WTC11 (cell line): ENCODE measurements at regions not wholly inside any gene's neighbourhood (a gene's known extent, or its start where the extent isn't known, plus 50 kb on each side); places are given as distances from the start of the nearest gene placed in this dataset.

ENCODE experiments used
- ATAC-seq: fragments of 200-7000 bp; cut with Tn5 transposase; 2 replicates; pipeline ENCODE4 v1.10.0; 2021; ENCODE audit warnings: mild to moderate bottlenecking, moderate library complexity
- CTCF ChIA-PET: fragments of 300-600 bp; sonication (Branson Sonifier 250); formaldehyde crosslinking; loops from one replicate; lab custom pipeline; 2021; ENCODE audit warnings: antibody characterized with exemption; lab: Charles Lee
- POLR2A ChIA-PET: fragments of 350-600 bp; sonication (Branson Sonifier 250); formaldehyde crosslinking; loops from one replicate; lab custom pipeline; 2021; ENCODE audit warnings: antibody characterized with exemption; lab: Charles Lee
- DNase-seq: peaks from one replicate; pipeline ENCODE4 v3.0.0; 2021; ENCODE audit warnings: low spot score
- H3K27ac Mint-ChIP-seq: 2 replicates; pipeline ENCODE4 v1.8.0; 2021; ENCODE audit warnings: mixed read lengths
- H3K27me3 Mint-ChIP-seq: 2 replicates; pipeline ENCODE4 v1.8.0; 2021; ENCODE audit warnings: low read depth, mild to moderate bottlenecking, moderate library complexity, mixed read lengths
- H3K36me3 Mint-ChIP-seq: 2 replicates; pipeline ENCODE4 v1.8.0; 2021; ENCODE audit warnings: mixed read lengths
- H3K4me1 Mint-ChIP-seq: 2 replicates; pipeline ENCODE4 v1.8.0; 2022; ENCODE audit warnings: mixed read lengths
- H3K4me3 Mint-ChIP-seq: 2 replicates; pipeline ENCODE4 v1.8.0; 2021; ENCODE audit warnings: mild to moderate bottlenecking, moderate library complexity, mixed read lengths
- H3K9me3 Mint-ChIP-seq: 2 replicates; pipeline ENCODE4 v1.8.0; 2021; ENCODE audit warnings: mixed read lengths
- AR ChIP-seq: fragments of 250-450 bp; sonication (Bioruptor Pico); IDR thresholded peaks from 2 replicates; pipeline ENCODE4 v1.9.0; 2021; ENCODE audit warnings: mild to moderate bottlenecking
- ARID4B ChIP-seq: sonication (generic); formaldehyde crosslinking; IDR thresholded peaks from 2 replicates; pipeline ENCODE4 v1.8.0; 2023; ENCODE audit warnings: missing genetic modification reagents, mild to moderate bottlenecking, borderline replicate concordance
- CBFB ChIP-seq: sonication (generic); formaldehyde crosslinking; IDR thresholded peaks from 2 replicates; pipeline ENCODE4 v1.8.1; 2022; ENCODE audit warnings: mild to moderate bottlenecking, low read depth, missing genetic modification reagents
- CREM ChIP-seq: sonication (generic); formaldehyde crosslinking; IDR thresholded peaks from 2 replicates; pipeline ENCODE4 v1.8.1; 2022; ENCODE audit warnings: mild to moderate bottlenecking, missing genetic modification reagents, moderate library complexity
- E2F5 ChIP-seq: sonication (generic); formaldehyde crosslinking; IDR thresholded peaks from 2 replicates; pipeline ENCODE4 v1.8.1; 2022; ENCODE audit warnings: mild to moderate bottlenecking, moderate library complexity, missing genetic modification reagents
- ELF4 ChIP-seq: sonication (generic); formaldehyde crosslinking; IDR thresholded peaks from 2 replicates; pipeline ENCODE4 v1.8.1; 2022; ENCODE audit warnings: low read depth, mild to moderate bottlenecking, moderate library complexity, missing genetic modification reagents
- FOXK1 ChIP-seq: sonication (generic); formaldehyde crosslinking; IDR thresholded peaks from 2 replicates; pipeline ENCODE4 v1.8.0; 2022; ENCODE audit warnings: mild to moderate bottlenecking, moderate library complexity, missing genetic modification reagents
- GTF2I ChIP-seq: fragments of 250-450 bp; sonication (Bioruptor Pico); conservative IDR thresholded peaks from 2 replicates; pipeline ENCODE4 v1.4.0; 2021; ENCODE audit warnings: mild to moderate bottlenecking
- HMGA2 ChIP-seq: fragments of 250-450 bp; sonication (Bioruptor Pico); IDR thresholded peaks from 2 replicates; pipeline ENCODE4 v1.4.0; 2021; ENCODE audit warnings: mild to moderate bottlenecking, moderate library complexity
- MYBL2 ChIP-seq: sonication (generic); formaldehyde crosslinking; IDR thresholded peaks from 2 replicates; pipeline ENCODE4 v1.8.1; 2023; ENCODE audit warnings: mild to moderate bottlenecking, moderate library complexity, missing genetic modification reagents
- NFATC4 ChIP-seq: fragments of 250-450 bp; sonication (Bioruptor Pico); IDR thresholded peaks from 2 replicates; pipeline ENCODE4 v1.9.0; 2021; ENCODE audit warnings: mild to moderate bottlenecking
- PRRX2 ChIP-seq: fragments of 250-450 bp; sonication (Bioruptor Pico); IDR thresholded peaks from 2 replicates; pipeline ENCODE4 v1.8.0; 2021; ENCODE audit warnings: mild to moderate bottlenecking
- RELA ChIP-seq: sonication (generic); formaldehyde crosslinking; IDR thresholded peaks from 2 replicates; pipeline ENCODE4 v1.8.1; 2022; ENCODE audit warnings: missing genetic modification reagents, mild to moderate bottlenecking, borderline replicate concordance
- RORB ChIP-seq: fragments of 250-450 bp; sonication (Bioruptor Pico); IDR thresholded peaks from 2 replicates; pipeline ENCODE4 v1.9.0; 2021; ENCODE audit warnings: mild to moderate bottlenecking
- SMAD4 ChIP-seq: sonication (generic); formaldehyde crosslinking; IDR thresholded peaks from 2 replicates; pipeline ENCODE4 v1.8.0; 2022; ENCODE audit warnings: mild to moderate bottlenecking, missing genetic modification reagents
- SP1 ChIP-seq: sonication (generic); formaldehyde crosslinking; conservative IDR thresholded peaks from 2 replicates; pipeline ENCODE4 v1.8.1; 2022; ENCODE audit warnings: missing genetic modification reagents
- TEAD1 ChIP-seq: sonication (generic); formaldehyde crosslinking; IDR thresholded peaks from 2 replicates; pipeline ENCODE4 v1.8.0; 2022; ENCODE audit warnings: mild to moderate bottlenecking, missing genetic modification reagents
- TP53 ChIP-seq: sonication (generic); formaldehyde crosslinking; IDR thresholded peaks from 2 replicates; pipeline ENCODE4 v1.8.1; 2023; ENCODE audit warnings: mild to moderate bottlenecking, missing genetic modification reagents
- ZMAT4 ChIP-seq: fragments of 250-450 bp; sonication (Bioruptor Pico); IDR thresholded peaks from 2 replicates; pipeline ENCODE4 v1.9.0; 2021; ENCODE audit warnings: mild to moderate bottlenecking
- ZNF219 ChIP-seq: sonication (generic); formaldehyde crosslinking; IDR thresholded peaks from 2 replicates; pipeline ENCODE4 v1.8.0; 2023; ENCODE audit warnings: missing genetic modification reagents, mild to moderate bottlenecking, borderline replicate concordance
- ZNF232 ChIP-seq: sonication (generic); formaldehyde crosslinking; IDR thresholded peaks from 2 replicates; pipeline ENCODE4 v1.8.0; 2022; ENCODE audit warnings: mild to moderate bottlenecking, missing genetic modification reagents
- ZNF512 ChIP-seq: sonication (generic); formaldehyde crosslinking; IDR thresholded peaks from 2 replicates; pipeline ENCODE4 v1.8.1; 2022; ENCODE audit warnings: missing genetic modification reagents, borderline replicate concordance
- ZNF671 ChIP-seq: fragments of 250-450 bp; sonication (Bioruptor Pico); IDR thresholded peaks from 2 replicates; pipeline ENCODE4 v1.8.0; 2021; ENCODE audit warnings: mild to moderate bottlenecking
- TF ChIP-seq, protein P1 (sequence below): sonication (generic); formaldehyde crosslinking; IDR thresholded peaks from 2 replicates; pipeline ENCODE4 v1.8.0; 2023; ENCODE audit warnings: missing genetic modification reagents
- TF ChIP-seq, protein P2 (sequence below): sonication (generic); formaldehyde crosslinking; IDR thresholded peaks from 2 replicates; pipeline ENCODE4 v1.8.1; 2022; ENCODE audit warnings: mild to moderate bottlenecking, missing genetic modification reagents, moderate library complexity, borderline replicate concordance

DNA sequence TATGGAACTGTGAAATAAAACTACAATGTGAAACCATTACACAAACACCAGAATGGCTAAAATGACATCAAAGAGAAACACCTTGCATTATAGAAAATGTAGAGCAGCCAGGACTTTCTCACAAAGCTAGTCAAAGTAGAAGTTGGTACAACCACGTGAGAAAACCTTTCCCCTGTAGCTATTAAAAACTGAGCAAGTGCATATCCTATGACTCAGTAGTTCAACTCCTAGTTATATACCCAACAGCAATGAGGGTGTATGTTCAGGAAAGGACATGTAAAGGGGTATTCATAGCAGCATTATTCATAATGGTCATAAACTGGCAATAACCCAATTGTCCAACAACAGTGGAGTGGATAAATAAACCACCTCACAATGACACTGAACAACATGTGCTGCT, 177.5 kb upstream of the NUDT10 start (continued):
- no peak for TF ChIP-seq CBFB (CRISPR knock-in tag)
- TF ChIP-seq SP1, result no peak
- no peak for TF ChIP-seq E2F5 (CRISPR knock-in tag)
- TF ChIP-seq, protein P1, sequence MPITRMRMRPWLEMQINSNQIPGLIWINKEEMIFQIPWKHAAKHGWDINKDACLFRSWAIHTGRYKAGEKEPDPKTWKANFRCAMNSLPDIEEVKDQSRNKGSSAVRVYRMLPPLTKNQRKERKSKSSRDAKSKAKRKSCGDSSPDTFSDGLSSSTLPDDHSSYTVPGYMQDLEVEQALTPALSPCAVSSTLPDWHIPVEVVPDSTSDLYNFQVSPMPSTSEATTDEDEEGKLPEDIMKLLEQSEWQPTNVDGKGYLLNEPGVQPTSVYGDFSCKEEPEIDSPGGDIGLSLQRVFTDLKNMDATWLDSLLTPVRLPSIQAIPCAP, result no peak
- TF ChIP-seq, all 79 proteins: peak for 0

DNA sequence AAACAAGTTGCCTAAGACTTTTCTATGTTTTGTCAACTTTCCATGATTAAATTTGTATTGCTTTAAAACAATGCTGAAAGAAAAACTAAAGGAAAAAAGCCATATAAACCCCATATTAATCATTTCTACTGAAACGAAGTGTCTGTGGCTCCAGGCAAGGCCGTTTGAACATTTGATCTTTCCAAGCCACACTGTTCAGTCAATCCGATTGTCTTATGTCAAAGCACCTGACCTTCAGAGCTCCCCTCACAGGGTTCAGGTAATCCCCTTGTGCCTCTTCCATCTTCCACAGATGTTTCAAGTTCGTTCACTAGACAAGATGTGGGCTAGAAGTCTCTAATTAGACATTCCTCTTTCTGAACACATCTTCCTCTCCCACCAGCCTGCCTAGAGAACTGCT, 177.1 kb upstream of the NUDT10 start:
- H3K27ac Mint-ChIP-seq, result no peak overlapping the region
- DNase-seq (no peak), ATAC-seq (no peak)
- no peaks in the 10 kb centered on the region for H3K4me1 Mint-ChIP-seq
- no peak for TF ChIP-seq HMGA2 (CRISPR knock-in tag)
- TF ChIP-seq AR, result no peak
- TF ChIP-seq ZMAT4 (CRISPR knock-in tag), result no peak
- TF ChIP-seq NFATC4 (CRISPR knock-in tag), result no peak
- H3K36me3 Mint-ChIP-seq, result no peaks in the 10 kb centered on the region
- H3K4me3 Mint-ChIP-seq, result no peak overlapping the region
- POLR2A ChIA-PET, result no interaction called here
- CTCF ChIA-PET, result no interaction called here
- H3K9me3 Mint-ChIP-seq, result no peaks in the 10 kb centered on the region
- no peaks in the 10 kb centered on the region for H3K27me3 Mint-ChIP-seq

DNA sequence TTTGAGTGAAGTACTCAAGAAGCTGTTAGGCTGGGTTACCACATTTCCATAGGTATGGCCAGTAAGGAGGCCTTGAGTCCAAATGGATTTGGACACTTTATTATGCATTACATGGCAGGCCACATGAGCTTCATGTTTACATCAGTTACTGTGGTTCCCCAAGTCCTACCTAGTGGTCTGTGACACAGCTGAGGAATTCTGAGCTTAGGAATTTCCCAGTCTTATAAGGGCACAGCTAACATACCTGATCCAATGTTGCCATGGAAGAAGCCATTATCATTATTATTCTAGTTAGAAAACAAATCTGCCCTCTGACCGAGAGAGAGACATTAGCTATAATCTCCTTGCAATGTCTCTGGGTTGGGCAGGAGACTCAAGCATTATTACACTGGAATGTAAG, 174.4 kb upstream of the NUDT10 start:
- ChIA-PET POLR2A (interaction anchor here (1.2 kb wide), 1 partner anchor 9 kb away, joined by 3 read pairs; no protein-coding TSS in a partner anchor), CTCF (no interaction called here)
- Mint-ChIP-seq H3K36me3 (no peaks in the 10 kb centered on the region), H3K27me3 (no peaks in the 10 kb centered on the region), H3K4me3 (no peak overlapping the region), H3K27ac (no peak overlapping the region), H3K4me1 (no peaks in the 10 kb centered on the region), H3K9me3 (no peaks in the 10 kb centered on the region)
- ATAC-seq, result no peak
- DNase-seq, result no peak
- TF ChIP-seq CREM (CRISPR knock-in tag) (no peak), ZNF671 (CRISPR knock-in tag) (no peak), RORB (CRISPR knock-in tag) (no peak), ZNF219 (CRISPR knock-in tag) (no peak), ELF4 (CRISPR knock-in tag) (no peak), FOXK1 (CRISPR knock-in tag) (no peak), MYBL2 (CRISPR knock-in tag) (no peak), GTF2I (CRISPR knock-in tag) (no peak), HMGA2 (CRISPR knock-in tag) (no peak), ARID4B (CRISPR knock-in tag) (no peak), SMAD4 (CRISPR knock-in tag) (no peak), TP53 (CRISPR knock-in tag) (no peak), PRRX2 (no peak), TEAD1 (CRISPR knock-in tag) (no peak), ZNF512 (no peak), ZNF232 (CRISPR knock-in tag) (no peak), RELA (CRISPR knock-in tag) (no peak)
- TF ChIP-seq, protein P2, sequence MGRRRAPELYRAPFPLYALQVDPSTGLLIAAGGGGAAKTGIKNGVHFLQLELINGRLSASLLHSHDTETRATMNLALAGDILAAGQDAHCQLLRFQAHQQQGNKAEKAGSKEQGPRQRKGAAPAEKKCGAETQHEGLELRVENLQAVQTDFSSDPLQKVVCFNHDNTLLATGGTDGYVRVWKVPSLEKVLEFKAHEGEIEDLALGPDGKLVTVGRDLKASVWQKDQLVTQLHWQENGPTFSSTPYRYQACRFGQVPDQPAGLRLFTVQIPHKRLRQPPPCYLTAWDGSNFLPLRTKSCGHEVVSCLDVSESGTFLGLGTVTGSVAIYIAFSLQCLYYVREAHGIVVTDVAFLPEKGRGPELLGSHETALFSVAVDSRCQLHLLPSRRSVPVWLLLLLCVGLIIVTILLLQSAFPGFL (CRISPR knock-in tag), result no peak
